ENCODE measurements at regions not wholly inside any gene's neighbourhood (a gene's known extent, or its start where the extent isn't known, plus 50 kb on each side); places are given as distances from the start of the nearest gene placed in this dataset.

- DNase-seq (ENCODE audit: low read depth in 1 of 2, low spot score in 1 of 2) = no peak
Measured at GRCh38 chr6:166754218-166755030, 127.4 kb upstream of the RPS6KA2 start.

GRCh38 chr6:166752928-166753721, 126.1 kb upstream of the RPS6KA2 start:
- DNase-seq (ENCODE audit: low read depth in 1 of 2, low spot score in 1 of 2) = no peak

GRCh38 chr6:166752097-166752496, 125.0 kb upstream of the RPS6KA2 start:
- DNase-seq (ENCODE audit: low read depth in 1 of 2, low spot score in 1 of 2) = no peak

- DNase-seq (ENCODE audit: low read depth in 1 of 2, low spot score in 1 of 2) = no peak
Measured at GRCh38 chr6:166751051-166751595, 124.1 kb upstream of the RPS6KA2 start.

GRCh38 chr6:166750108-166750793, 123.2 kb upstream of the RPS6KA2 start:
- DNase-seq (ENCODE audit: low read depth in 1 of 2, low spot score in 1 of 2) = no peak

GRCh38 chr6:166749666-166750065, 122.6 kb upstream of the RPS6KA2 start:
- DNase-seq (ENCODE audit: low read depth in 1 of 2, low spot score in 1 of 2) = no peak

- DNase-seq (ENCODE audit: low read depth in 1 of 2, low spot score in 1 of 2) = no peak
Measured at GRCh38 chr6:166747644-166748595, 120.9 kb upstream of the RPS6KA2 start.

- DNase-seq (ENCODE audit: low read depth in 1 of 2, low spot score in 1 of 2) = no peak
Measured at GRCh38 chr6:166745801-166746668, 119.0 kb upstream of the RPS6KA2 start.

- DNase-seq (ENCODE audit: low read depth in 1 of 2, low spot score in 1 of 2) = no peak
Measured at GRCh38 chr6:166744223-166745134, 117.4 kb upstream of the RPS6KA2 start.

GRCh38 chr6:166743406-166744222, 116.6 kb upstream of the RPS6KA2 start:
- no peak for DNase-seq (ENCODE audit: low read depth in 1 of 2, low spot score in 1 of 2)

GRCh38 chr6:166742981-166743380, 115.9 kb upstream of the RPS6KA2 start:
- DNase-seq (ENCODE audit: low read depth in 1 of 2, low spot score in 1 of 2) = no peak

- DNase-seq (ENCODE audit: low read depth in 1 of 2, low spot score in 1 of 2) = no peak
Measured at GRCh38 chr6:166739976-166740318, 112.9 kb upstream of the RPS6KA2 start.

- no peak for DNase-seq (ENCODE audit: low read depth in 1 of 2, low spot score in 1 of 2)
Measured at GRCh38 chr6:166739117-166739975, 112.3 kb upstream of the RPS6KA2 start.

GRCh38 chr6:166738386-166739116, 111.5 kb upstream of the RPS6KA2 start:
- no peak for DNase-seq (ENCODE audit: low read depth in 1 of 2, low spot score in 1 of 2)

GRCh38 chr6:166737261-166737660, 110.2 kb upstream of the RPS6KA2 start:
- no peak for DNase-seq (ENCODE audit: low read depth in 1 of 2, low spot score in 1 of 2)

- DNase-seq (ENCODE audit: low read depth in 1 of 2, low spot score in 1 of 2) = no peak
Measured at GRCh38 chr6:166736634-166737033, 109.6 kb upstream of the RPS6KA2 start.

Data from activated T-helper 1 cell treated with anti-CD3 and anti-CD28 coated beads, Interleukin-2, amount 50 U/mL, for 16 hours (primary cell).